ENCODE measurements at regions not wholly inside any gene's neighbourhood (a gene's known extent, or its start where the extent isn't known, plus 50 kb on each side); places are given as distances from the start of the nearest gene placed in this dataset.
"Not testable (repeated sequence)": the region's sequence is repeated elsewhere in the genome, so short reads cannot be mapped to it uniquely, and the experiment has no call there.

- not testable (repeated sequence) for TF ChIP-seq CTCF, POLR2AphosphoS5, POLR2A (IDR thresholded peaks at IDR 0.05)
These were observed 1065.1 kb downstream of the RPIA start for GRCh38 chr2:89756616-89757015.
